KBM-7 (cell line): ENCODE measurements at regions not wholly inside any gene's neighbourhood (a gene's known extent, or its start where the extent isn't known, plus 50 kb on each side); places are given as distances from the start of the nearest gene placed in this dataset.

Experiments
- DNase-seq: peaks from one replicate; pipeline ENCODE4 v3.0.0-alpha.2; 2015
- in situ Hi-C: fragments of 300-500 bp; cut with MboI; formaldehyde crosslinking; loops from 2 replicates; pipeline ENCODE4 v1.14.3; 2020; ENCODE audit warnings: low sequenced_read_pairs, low pct_unique_long_range_greater_than_20kb, mixed read lengths

GRCh38 chr15:69505956-69506556, 53.4 kb downstream of the RPLP1 start:
- no peak for DNase-seq
- in situ Hi-C loops, result no loop called here

GRCh38 chr15:69508659-69509058, 56.0 kb downstream of the RPLP1 start:
- in situ Hi-C loops, result no loop called here
- DNase-seq, result no peak

GRCh38 chr15:69509131-69509530, 56.5 kb downstream of the RPLP1 start:
- in situ Hi-C loops, result no loop called here

GRCh38 chr15:69510556-69510955, 57.9 kb downstream of the RPLP1 start:
- in situ Hi-C loops, result no loop called here
- no peak for DNase-seq

More at GRCh38 chr15:69509131-69509530, 56.5 kb downstream of the RPLP1 start:
- no peak for DNase-seq

- DNase-seq, result no peak
- in situ Hi-C loops, result no loop called here
Observed at GRCh38 chr15:69511015-69511414, 58.4 kb downstream of the RPLP1 start.

GRCh38 chr15:69511716-69512340, 59.2 kb downstream of the RPLP1 start:
- no peak for DNase-seq
- in situ Hi-C loops, result no loop called here

- DNase-seq, result no peak
- in situ Hi-C loops, result no loop called here
Observed at GRCh38 chr15:69513450-69513960, 60.9 kb downstream of the RPLP1 start.

GRCh38 chr15:69513986-69514385, 61.4 kb downstream of the RPLP1 start:
- no peak for DNase-seq
- in situ Hi-C loops, result no loop called here

GRCh38 chr15:69515508-69515907, 62.9 kb downstream of the RPLP1 start:
- in situ Hi-C loops, result no loop called here
- DNase-seq, result peak; percentile 34

GRCh38 chr15:69515926-69516325, 63.3 kb downstream of the RPLP1 start:
- no peak for DNase-seq
- in situ Hi-C loops, result no loop called here

GRCh38 chr15:69517052-69517451, 64.4 kb downstream of the RPLP1 start:
- in situ Hi-C loops, result no loop called here
- DNase-seq, result no peak

GRCh38 chr15:69518806-69519205, 66.2 kb downstream of the RPLP1 start:
- no peak for DNase-seq
- in situ Hi-C loops, result no loop called here

- in situ Hi-C loops, result no loop called here
- DNase-seq, result no peak
Observed at GRCh38 chr15:69520067-69520466, 67.4 kb downstream of the RPLP1 start.

GRCh38 chr15:69522361-69522760, 69.7 kb downstream of the RPLP1 start:
- in situ Hi-C loops, result no loop called here
- no peak for DNase-seq

GRCh38 chr15:69523010-69524001, 70.7 kb downstream of the RPLP1 start:
- in situ Hi-C loops, result no loop called here
- peak; percentile 78 for DNase-seq

GRCh38 chr15:69524296-69524695, 71.7 kb downstream of the RPLP1 start:
- DNase-seq, result no peak
- in situ Hi-C loops, result no loop called here

GRCh38 chr15:69524814-69525213, 72.2 kb downstream of the RPLP1 start:
- in situ Hi-C loops, result no loop called here
- DNase-seq, result no peak

GRCh38 chr15:69525543-69525942, 72.9 kb downstream of the RPLP1 start:
- in situ Hi-C loops, result no loop called here
- DNase-seq, result no peak

GRCh38 chr15:69526081-69527061, 73.8 kb downstream of the RPLP1 start:
- DNase-seq, result no peak
- in situ Hi-C loops, result no loop called here
